CD4-positive, alpha-beta memory T cell (primary cell): ENCODE measurements at regions not wholly inside any gene's neighbourhood (a gene's known extent, or its start where the extent isn't known, plus 50 kb on each side); places are given as distances from the start of the nearest gene placed in this dataset.

Source experiments
- CTCF ChIA-PET: fragments of 350-600 bp; sonication (Branson Sonifier 250); formaldehyde crosslinking; loops from one replicate; lab custom pipeline; 2021; ENCODE audit warnings: inconsistent platforms; ENCODE audit not compliant: partially characterized antibody; lab: Charles Lee
- POLR2A ChIA-PET: fragments of 350-600 bp; sonication (Branson Sonifier 250); formaldehyde crosslinking; loops from one replicate; lab custom pipeline; 2021; ENCODE audit not compliant: partially characterized antibody; lab: Charles Lee
- DNase-seq, 5 donors: peaks; one replicate each; pipeline versions ENCODE4 v3.0.0 to v3.0.0-alpha.2; 2020 to 2022; ENCODE audit warnings: mixed read lengths in 1 of 5
- H3K27ac ChIP-seq: one replicate; pipeline ENCODE4 v1.7.0; 2013; ENCODE audit warnings: low read depth, low read length
- H3K27me3 ChIP-seq: 2 replicates; pipeline ENCODE4 v1.7.0; 2013; ENCODE audit warnings: mild to moderate bottlenecking, low read length, moderate library complexity; ENCODE audit not compliant: insufficient read depth
- H3K36me3 ChIP-seq: 2 replicates; pipeline ENCODE4 v1.7.0; 2013; ENCODE audit warnings: mild to moderate bottlenecking, low read length, moderate library complexity; ENCODE audit not compliant: insufficient read depth
- H3K4me1 ChIP-seq: 2 replicates; pipeline ENCODE4 v1.7.0; 2013; ENCODE audit warnings: mild to moderate bottlenecking, low read length, moderate library complexity; ENCODE audit not compliant: insufficient read depth
- H3K4me3 ChIP-seq, 2 donors: one replicate each; pipeline ENCODE4 v1.7.0; 2013; ENCODE audit warnings: low read length in 2 of 2, mild to moderate bottlenecking in 1 of 2
- H3K9me3 ChIP-seq, 2 donors: one replicate each; pipeline ENCODE4 v1.7.0; 2013; ENCODE audit warnings: low read length in 2 of 2, control low read depth in 1 of 2; ENCODE audit not compliant: control insufficient read depth in 1 of 2
- H3K27ac Mint-ChIP-seq, 7 donors: one replicate each; pipeline ENCODE4 v1.8.0; 2020 to 2021; ENCODE audit warnings: mixed read lengths in 7 of 7, mild to moderate bottlenecking in 6 of 7, inconsistent platforms in 3 of 7, moderate library complexity in 3 of 7
- H3K27me3 Mint-ChIP-seq, 2 donors: one replicate each; pipeline ENCODE4 v1.8.0; 2020 to 2021; ENCODE audit warnings: mixed read lengths in 2 of 2
- H3K36me3 Mint-ChIP-seq, 2 donors: one replicate each; pipeline ENCODE4 v1.8.0; 2020 to 2021; ENCODE audit warnings: mixed read lengths in 2 of 2, inconsistent platforms in 1 of 2, mild to moderate bottlenecking in 1 of 2
- H3K4me1 Mint-ChIP-seq, 4 donors: one replicate each; pipeline ENCODE4 v1.8.0; 2020 to 2021; ENCODE audit warnings: mixed read lengths in 4 of 4, mild to moderate bottlenecking in 1 of 4
- H3K4me3 Mint-ChIP-seq, 8 donors: one replicate each; pipeline ENCODE4 v1.8.0; 2020 to 2021; ENCODE audit warnings: mixed read lengths in 8 of 8, mild to moderate bottlenecking in 7 of 8, moderate library complexity in 6 of 8, inconsistent platforms in 3 of 8
- H3K9me3 Mint-ChIP-seq, 8 donors: one replicate each; pipeline ENCODE4 v1.8.0; 2020 to 2021; ENCODE audit warnings: mixed read lengths in 8 of 8, mild to moderate bottlenecking in 5 of 8, inconsistent platforms in 3 of 8, moderate library complexity in 1 of 8
- intact Hi-C: fragments of 100-400 bp; cut with micrococcal nuclease; formaldehyde crosslinking; loops from one replicate; pipeline ENCODE4 v1.15.1; 2023

- H3K4me1 Mint-ChIP-seq: no peaks in the 10 kb centered on the region
- Histone ChIP-seq H3K9me3 (no peaks in the 10 kb centered on the region), H3K4me3 (no peak overlapping the region), H3K36me3 (no peaks in the 10 kb centered on the region), H3K27ac (no peak overlapping the region), H3K4me1 (no peaks in the 10 kb centered on the region), H3K27me3 (no peaks in the 10 kb centered on the region)
- H3K4me3 Mint-ChIP-seq: no peak overlapping the region
- no peak overlapping the region for H3K27ac Mint-ChIP-seq
- POLR2A ChIA-PET: no interaction called here
- CTCF ChIA-PET: no interaction called here
- intact Hi-C loops: no loop called here
- H3K27me3 Mint-ChIP-seq: no peaks in the 10 kb centered on the region
- no peaks in the 10 kb centered on the region for H3K36me3 Mint-ChIP-seq
- H3K9me3 Mint-ChIP-seq: peaks cover 0 to 11% (median 1%) of the 10 kb centered on the region in 8 donors
- DNase-seq: no peak
Observed at GRCh38 chrX:117680286-117680685, 436.3 kb downstream of the KLHL13 start.

DNA sequence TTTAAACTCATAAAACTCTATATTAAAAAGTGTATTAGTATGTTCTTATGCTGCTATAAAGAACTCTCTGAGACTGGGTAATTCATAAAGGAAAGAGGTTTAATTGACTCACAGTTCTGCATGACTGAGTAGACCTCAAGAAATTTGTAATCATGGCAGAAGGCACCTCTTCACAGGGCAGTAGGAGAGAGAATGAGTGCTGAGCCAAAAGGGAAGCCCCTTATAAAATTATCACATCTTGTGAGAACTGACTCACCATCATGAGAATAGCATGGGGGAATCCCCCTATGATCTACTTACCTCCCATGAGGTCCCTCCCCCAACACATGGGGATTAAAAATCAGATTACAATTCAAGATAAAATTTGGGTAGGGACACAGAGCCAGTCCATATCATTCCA, 463.2 kb downstream of the KLHL13 start:
- Histone ChIP-seq H3K4me1 (no peaks in the 10 kb centered on the region), H3K4me3 (no peak overlapping the region), H3K27ac (no peak overlapping the region), H3K9me3 (no peaks in the 10 kb centered on the region), H3K27me3 (no peaks in the 10 kb centered on the region), H3K36me3 (no peaks in the 10 kb centered on the region)
- no peaks in the 10 kb centered on the region for H3K36me3 Mint-ChIP-seq
- intact Hi-C loops: no loop called here
- no peak for DNase-seq
- peaks cover 0 to 7% (median 0%) of the 10 kb centered on the region in 8 donors for H3K9me3 Mint-ChIP-seq
- H3K4me1 Mint-ChIP-seq: no peaks in the 10 kb centered on the region
- POLR2A ChIA-PET: no interaction called here
- H3K4me3 Mint-ChIP-seq: no peak overlapping the region
- H3K27me3 Mint-ChIP-seq: no peaks in the 10 kb centered on the region
- H3K27ac Mint-ChIP-seq: no peak overlapping the region
- CTCF ChIA-PET: no interaction called here

DNA sequence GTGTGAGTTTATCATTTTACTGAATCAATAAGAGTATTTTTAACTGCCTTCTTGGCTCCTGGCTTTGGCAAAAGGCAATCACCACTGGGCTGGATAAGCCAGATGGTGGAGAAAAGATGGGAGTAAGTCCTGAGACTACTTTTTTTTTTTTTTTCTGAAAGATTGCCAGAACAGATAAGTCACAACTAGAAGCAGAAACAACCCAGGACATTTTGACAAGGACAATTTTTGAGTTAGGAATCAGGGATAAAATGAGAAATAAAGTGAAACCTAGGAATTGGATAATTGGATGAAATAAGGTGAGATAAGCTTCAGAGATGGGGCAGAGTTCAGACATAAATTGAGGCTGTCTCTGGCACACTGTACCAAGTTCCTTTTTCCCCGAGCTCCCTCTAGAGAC, 471.0 kb downstream of the KLHL13 start:
- Mint-ChIP-seq H3K27ac (no peak overlapping the region), H3K9me3 (peaks cover 0 to 4% (median 0%) of the 10 kb centered on the region in 8 donors), H3K4me3 (no peak overlapping the region), H3K27me3 (no peaks in the 10 kb centered on the region), H3K36me3 (no peaks in the 10 kb centered on the region), H3K4me1 (no peaks in the 10 kb centered on the region)
- intact Hi-C loops: no loop called here
- Histone ChIP-seq H3K4me1 (no peaks in the 10 kb centered on the region), H3K27me3 (no peaks in the 10 kb centered on the region), H3K9me3 (no peaks in the 10 kb centered on the region), H3K4me3 (no peak overlapping the region), H3K36me3 (no peaks in the 10 kb centered on the region), H3K27ac (no peak overlapping the region)
- ChIA-PET CTCF (no interaction called here), POLR2A (no interaction called here)
- no peak for DNase-seq

DNA sequence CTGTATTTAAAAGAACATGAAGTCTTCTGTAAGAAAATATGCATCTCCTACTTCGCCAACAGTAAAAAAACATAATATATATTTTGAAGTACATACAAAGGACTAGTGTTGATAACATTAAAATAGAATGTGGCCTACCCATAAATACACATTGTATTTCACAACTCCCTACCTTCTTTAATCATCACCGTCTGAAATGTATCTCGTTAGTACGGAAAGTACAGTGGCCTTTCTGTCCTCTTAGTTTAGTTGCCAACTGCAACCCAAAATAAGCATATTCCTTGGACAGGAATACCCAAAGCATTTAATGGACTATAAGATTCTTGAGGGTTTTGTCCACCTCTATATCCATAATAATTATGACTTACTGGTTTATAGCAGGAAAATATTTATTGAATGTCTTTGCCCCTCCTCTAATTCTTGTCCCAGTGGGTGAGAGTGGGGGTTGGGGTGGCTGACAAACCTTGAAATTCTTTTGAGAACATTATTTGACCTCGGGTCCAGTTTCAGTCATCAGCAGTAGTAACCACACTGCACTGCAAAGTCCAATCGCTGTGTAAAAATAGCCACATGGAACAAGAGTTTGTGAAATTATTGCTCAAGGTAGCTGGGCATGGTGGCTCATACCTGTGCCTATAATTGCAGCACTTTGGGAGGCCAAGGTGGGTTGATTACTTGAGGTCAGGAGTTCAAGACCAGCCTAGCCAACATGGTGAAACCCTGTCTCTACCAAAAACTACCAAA, 474.5 kb downstream of the KLHL13 start:
- intact Hi-C loops: no loop called here
- Mint-ChIP-seq H3K9me3 (peaks cover 0 to 2% (median 0%) of the 10 kb centered on the region in 8 donors), H3K27ac (no peak overlapping the region), H3K4me3 (no peak overlapping the region), H3K27me3 (no peaks in the 10 kb centered on the region), H3K4me1 (no peaks in the 10 kb centered on the region), H3K36me3 (no peaks in the 10 kb centered on the region)
- Histone ChIP-seq H3K9me3 (no peaks in the 10 kb centered on the region), H3K36me3 (no peaks in the 10 kb centered on the region), H3K27ac (no peak overlapping the region), H3K27me3 (no peaks in the 10 kb centered on the region), H3K4me3 (no peak overlapping the region), H3K4me1 (no peaks in the 10 kb centered on the region)
- CTCF ChIA-PET: no interaction called here
- no peak for DNase-seq
- POLR2A ChIA-PET: no interaction called here

GRCh38 chrX:117636826-117637225, 479.8 kb downstream of the KLHL13 start:
- ChIA-PET CTCF (no interaction called here), POLR2A (no interaction called here)
- Histone ChIP-seq H3K4me1 (no peaks in the 10 kb centered on the region), H3K27ac (no peak overlapping the region), H3K9me3 (no peaks in the 10 kb centered on the region), H3K4me3 (no peak overlapping the region), H3K27me3 (no peaks in the 10 kb centered on the region), H3K36me3 (no peaks in the 10 kb centered on the region)
- no peak overlapping the region for H3K27ac Mint-ChIP-seq
- H3K27me3 Mint-ChIP-seq: no peaks in the 10 kb centered on the region
- H3K36me3 Mint-ChIP-seq: no peaks in the 10 kb centered on the region
- intact Hi-C loops: no loop called here
- DNase-seq: no peak
- H3K9me3 Mint-ChIP-seq: peaks cover 0 to 3% (median 0%) of the 10 kb centered on the region in 8 donors
- no peak overlapping the region for H3K4me3 Mint-ChIP-seq
- H3K4me1 Mint-ChIP-seq: no peaks in the 10 kb centered on the region

DNA sequence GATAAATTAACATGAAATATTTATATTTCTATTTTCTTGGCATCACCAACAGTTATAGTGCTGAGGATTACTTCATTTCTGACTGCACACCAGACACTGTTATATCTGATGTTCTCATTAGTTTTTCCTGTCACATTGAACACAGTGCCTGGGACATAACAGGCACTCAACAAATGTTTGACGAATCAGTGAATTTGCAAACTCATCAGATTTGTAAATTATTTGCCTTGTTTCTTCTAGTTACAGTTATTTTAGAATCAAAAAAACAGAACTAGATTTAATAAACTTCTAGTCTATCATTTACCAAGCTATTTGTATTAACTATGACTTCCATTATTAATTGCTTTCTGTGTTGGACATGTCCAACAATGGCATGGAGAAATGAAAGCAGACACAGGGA, 483.3 kb downstream of the KLHL13 start:
- no peaks in the 10 kb centered on the region for H3K36me3 ChIP-seq
- no peak overlapping the region for H3K4me3 ChIP-seq
- no peaks in the 10 kb centered on the region for H3K27me3 Mint-ChIP-seq
- intact Hi-C loops: no loop called here
- H3K27ac Mint-ChIP-seq: no peak overlapping the region
- no peaks in the 10 kb centered on the region for H3K4me1 Mint-ChIP-seq
- peaks cover 0 to 3% (median 0%) of the 10 kb centered on the region in 8 donors for H3K9me3 Mint-ChIP-seq
- no peaks in the 10 kb centered on the region for H3K36me3 Mint-ChIP-seq
- POLR2A ChIA-PET: no interaction called here
- no peaks in the 10 kb centered on the region for H3K4me1 ChIP-seq
- H3K27me3 ChIP-seq: no peaks in the 10 kb centered on the region
- no peaks in the 10 kb centered on the region for H3K9me3 ChIP-seq
- H3K27ac ChIP-seq: no peak overlapping the region
- no peak overlapping the region for H3K4me3 Mint-ChIP-seq
- CTCF ChIA-PET: no interaction called here
- DNase-seq: no peak

DNA sequence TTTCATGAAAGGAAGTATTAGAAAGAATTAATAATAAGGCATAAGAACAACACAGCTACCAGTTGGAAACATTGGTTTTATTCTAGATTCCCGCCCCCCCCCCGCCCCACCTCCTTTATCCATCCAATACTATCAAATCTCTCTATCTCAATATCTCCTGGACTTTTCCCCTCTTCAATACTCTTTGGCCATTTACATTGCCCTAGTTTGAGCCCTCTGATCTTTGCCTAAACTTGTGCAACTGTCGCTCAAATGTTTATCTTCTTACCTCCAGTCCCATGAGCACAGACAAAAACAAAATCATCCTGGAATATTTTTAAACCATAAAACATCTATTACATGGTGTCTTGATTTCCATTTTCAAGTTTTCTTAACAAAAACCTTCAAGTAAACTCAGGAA, 488.2 kb downstream of the KLHL13 start:
- CTCF ChIA-PET: no interaction called here
- Histone ChIP-seq H3K27me3 (no peaks in the 10 kb centered on the region), H3K4me1 (no peaks in the 10 kb centered on the region), H3K27ac (no peak overlapping the region), H3K36me3 (no peaks in the 10 kb centered on the region), H3K4me3 (no peak overlapping the region), H3K9me3 (no peaks in the 10 kb centered on the region)
- H3K4me1 Mint-ChIP-seq: no peaks in the 10 kb centered on the region
- intact Hi-C loops: no loop called here
- H3K36me3 Mint-ChIP-seq: no peaks in the 10 kb centered on the region
- peaks cover 0 to 7% (median under 1%) of the 10 kb centered on the region in 8 donors for H3K9me3 Mint-ChIP-seq
- POLR2A ChIA-PET: no interaction called here
- H3K27me3 Mint-ChIP-seq: no peaks in the 10 kb centered on the region
- H3K27ac Mint-ChIP-seq: no peak overlapping the region
- no peak overlapping the region for H3K4me3 Mint-ChIP-seq
- DNase-seq: no peak
